Upper lobe of left lung (tissue), 4 donors: ENCODE measurements at regions not wholly inside any gene's neighbourhood (a gene's known extent, or its start where the extent isn't known, plus 50 kb on each side); places are given as distances from the start of the nearest gene placed in this dataset.

ENCODE experiments used
- EP300 ChIP-seq, 4 donors: sonication (generic); formaldehyde crosslinking; IDR thresholded peaks; one replicate each; pipeline ENCODE4 v1.5.1; 2017; ENCODE audit warnings: antibody characterized with exemption in 4 of 4, control low read depth in 2 of 4
- POLR2A ChIP-seq, 4 donors: fragments of 450-650 bp; IDR thresholded peaks; one replicate each; pipeline ENCODE4 v1.5.1; 2016 to 2017; ENCODE audit warnings: antibody characterized with exemption in 4 of 4, mild to moderate bottlenecking in 2 of 4
- POLR2AphosphoS5 ChIP-seq, 2 donors: sonication (generic); formaldehyde crosslinking; IDR thresholded peaks; one replicate each; pipeline ENCODE4 v1.5.1; 2017; ENCODE audit warnings: antibody characterized with exemption in 2 of 2
- TF ChIP-seq, protein P1 (sequence below), 6 experiments: fragments of 450-650 bp in 4 of 6; fragments of 200-600 bp in 2 of 6; sonication (generic) in 2 of 6; IDR thresholded peaks; one replicate each; pipeline ENCODE4 v1.5.1; 2016 to 2019; ENCODE audit warnings: antibody characterized with exemption in 6 of 6

DNA sequence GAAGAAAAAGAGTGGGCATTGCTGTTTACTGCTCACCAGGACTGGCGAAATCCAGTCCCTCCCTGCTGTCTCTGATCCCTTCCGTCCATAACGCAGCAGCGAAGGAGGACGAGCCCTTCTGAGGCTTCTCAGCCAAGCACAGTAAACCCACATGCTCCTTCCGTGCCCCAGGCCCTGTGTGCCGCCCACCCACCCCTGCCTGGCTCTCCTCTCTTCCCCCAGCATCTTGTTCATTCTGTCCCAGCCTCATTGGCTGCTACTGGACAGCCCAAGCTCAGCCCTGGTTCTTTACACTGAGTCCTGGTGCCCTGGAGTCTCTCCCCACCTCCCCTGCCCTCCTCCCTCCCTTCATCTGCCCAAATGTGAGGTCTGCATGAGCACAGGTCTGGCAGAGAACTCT, 559.7 kb downstream of the BRD1 start:
- TF ChIP-seq, protein P1, sequence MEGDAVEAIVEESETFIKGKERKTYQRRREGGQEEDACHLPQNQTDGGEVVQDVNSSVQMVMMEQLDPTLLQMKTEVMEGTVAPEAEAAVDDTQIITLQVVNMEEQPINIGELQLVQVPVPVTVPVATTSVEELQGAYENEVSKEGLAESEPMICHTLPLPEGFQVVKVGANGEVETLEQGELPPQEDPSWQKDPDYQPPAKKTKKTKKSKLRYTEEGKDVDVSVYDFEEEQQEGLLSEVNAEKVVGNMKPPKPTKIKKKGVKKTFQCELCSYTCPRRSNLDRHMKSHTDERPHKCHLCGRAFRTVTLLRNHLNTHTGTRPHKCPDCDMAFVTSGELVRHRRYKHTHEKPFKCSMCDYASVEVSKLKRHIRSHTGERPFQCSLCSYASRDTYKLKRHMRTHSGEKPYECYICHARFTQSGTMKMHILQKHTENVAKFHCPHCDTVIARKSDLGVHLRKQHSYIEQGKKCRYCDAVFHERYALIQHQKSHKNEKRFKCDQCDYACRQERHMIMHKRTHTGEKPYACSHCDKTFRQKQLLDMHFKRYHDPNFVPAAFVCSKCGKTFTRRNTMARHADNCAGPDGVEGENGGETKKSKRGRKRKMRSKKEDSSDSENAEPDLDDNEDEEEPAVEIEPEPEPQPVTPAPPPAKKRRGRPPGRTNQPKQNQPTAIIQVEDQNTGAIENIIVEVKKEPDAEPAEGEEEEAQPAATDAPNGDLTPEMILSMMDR (IDR thresholded peaks at IDR 0.05) = no peak
- TF ChIP-seq POLR2A (IDR thresholded peaks at IDR 0.05) (no peak), POLR2AphosphoS5 (IDR thresholded peaks at IDR 0.05) (no peak), EP300 (IDR thresholded peaks at IDR 0.05) (no peak)
